HepG2 (cell line): ENCODE measurements at regions not wholly inside any gene's neighbourhood (a gene's known extent, or its start where the extent isn't known, plus 50 kb on each side); places are given as distances from the start of the nearest gene placed in this dataset.

Source experiments
- CTCF ChIP-seq: sonication (generic); formaldehyde crosslinking; IDR thresholded peaks from 2 replicates; pipeline ENCODE4 v1.5.0; 2020; ENCODE audit warnings: mild to moderate bottlenecking, missing genetic modification reagents, moderate library complexity
- ELF3 ChIP-seq: IDR thresholded peaks from 2 replicates; pipeline ENCODE4 v1.6.1; 2016; ENCODE audit warnings: missing genetic modification reagents, missing compliant biosample characterization
- FOXK1 ChIP-seq: sonication (generic); formaldehyde crosslinking; IDR thresholded peaks from 2 replicates; pipeline ENCODE4 v1.4.0; 2020; ENCODE audit warnings: low read depth, missing genetic modification reagents, borderline replicate concordance
- GMEB2 ChIP-seq: IDR thresholded peaks from 2 replicates; pipeline ENCODE4 v1.6.1; 2016; ENCODE audit warnings: missing biosample characterization, missing genetic modification reagents, low read depth
- JDP2 ChIP-seq: sonication (generic); formaldehyde crosslinking; IDR thresholded peaks from 2 replicates; pipeline ENCODE4 v1.8.1; 2022; ENCODE audit warnings: missing genetic modification reagents, borderline replicate concordance
- MLXIP ChIP-seq: sonication (generic); formaldehyde crosslinking; IDR thresholded peaks from 2 replicates; pipeline ENCODE4 v1.9.0; 2021; ENCODE audit warnings: missing genetic modification reagents, borderline replicate concordance
- PBX3 ChIP-seq: sonication (generic); formaldehyde crosslinking; IDR thresholded peaks from 2 replicates; pipeline ENCODE4 v1.8.1; 2023; ENCODE audit warnings: missing genetic modification reagents, inconsistent platforms, borderline replicate concordance
- RELA ChIP-seq: sonication (generic); formaldehyde crosslinking; IDR thresholded peaks from 2 replicates; pipeline ENCODE4 v1.4.0; 2020; ENCODE audit warnings: missing genetic modification reagents
- UBTF ChIP-seq: sonication (generic); formaldehyde crosslinking; IDR thresholded peaks from 2 replicates; pipeline ENCODE4 v1.4.0; 2020; ENCODE audit warnings: mild to moderate bottlenecking, missing genetic modification reagents

GRCh38 chr10:130487566-130487965 is 351.4 kb downstream of the GLRX3 start:
- no peak for TF ChIP-seq ELF3 (CRISPR knock-in tag)
- no peak for TF ChIP-seq PBX3 (CRISPR knock-in tag)
- TF ChIP-seq GMEB2 (CRISPR knock-in tag) = no peak
- TF ChIP-seq RELA (CRISPR knock-in tag) = no peak
- TF ChIP-seq MLXIP (CRISPR knock-in tag) = no peak
- no peak for TF ChIP-seq UBTF (CRISPR knock-in tag)
- no peak for TF ChIP-seq CTCF (CRISPR knock-in tag)
- no peak for TF ChIP-seq JDP2
- TF ChIP-seq FOXK1 = no peak
